LNCaP clone FGC (cell line): ENCODE measurements at regions not wholly inside any gene's neighbourhood (a gene's known extent, or its start where the extent isn't known, plus 50 kb on each side); places are given as distances from the start of the nearest gene placed in this dataset.

ENCODE experiments used
- DNase-seq: peaks from one replicate; pipeline ENCODE4 v3.0.0-alpha.2; 2011; ENCODE audit warnings: low read depth
- H3K4me3 ChIP-seq: 2 replicates; pipeline ENCODE4 v1.5.1; 2011; ENCODE audit warnings: mild to moderate bottlenecking, low read depth, low read length, control low read depth
- CTCF ChIP-seq: IDR thresholded peaks from 2 replicates; pipeline ENCODE4 v1.5.1; 2012; ENCODE audit warnings: mild to moderate bottlenecking; ENCODE audit not compliant: control insufficient read depth, insufficient read depth; ENCODE audit errors: extremely low read depth

GRCh38 chr1:37262439-37263170, 211.8 kb upstream of the ZC3H12A start:
- no peak overlapping the region for H3K4me3 ChIP-seq
- DNase-seq = no peak
- no peak for TF ChIP-seq CTCF

- DNase-seq = no peak
- no peak overlapping the region for H3K4me3 ChIP-seq
- no peak for TF ChIP-seq CTCF
These were observed 209.2 kb upstream of the ZC3H12A start for GRCh38 chr1:37265156-37265555.

GRCh38 chr1:37265786-37266667, 208.4 kb upstream of the ZC3H12A start:
- no peak overlapping the region for H3K4me3 ChIP-seq
- DNase-seq = no peak
- no peak for TF ChIP-seq CTCF

- TF ChIP-seq CTCF = no peak
- H3K4me3 ChIP-seq = no peak overlapping the region
- DNase-seq = no peak
These were observed 207.1 kb upstream of the ZC3H12A start for GRCh38 chr1:37267111-37267835.

- H3K4me3 ChIP-seq = no peak overlapping the region
- no peak for TF ChIP-seq CTCF
- DNase-seq = no peak
These were observed 203.7 kb upstream of the ZC3H12A start for GRCh38 chr1:37270639-37271038.

- no peak for DNase-seq
- H3K4me3 ChIP-seq = no peak overlapping the region
- TF ChIP-seq CTCF = no peak
These were observed 201.8 kb upstream of the ZC3H12A start for GRCh38 chr1:37272626-37273025.
